ENCODE measurements at regions not wholly inside any gene's neighbourhood (a gene's known extent, or its start where the extent isn't known, plus 50 kb on each side); places are given as distances from the start of the nearest gene placed in this dataset.

- no peak overlapping the region for H3K4me3 ChIP-seq (ENCODE audit: low read depth, low read length)
- no peak for DNase-seq (ENCODE audit: low read depth)
- no peak for TF ChIP-seq CTCF (IDR thresholded peaks at IDR 0.05; ENCODE audit: low read depth, low read length, missing control alignments)
These were observed 1284.9 kb upstream of the LRRTM1 start for GRCh38 chr2:81589406-81589805.

GRCh38 chr2:81583311-81584108 is 1279.0 kb upstream of the LRRTM1 start:
- no peak for TF ChIP-seq CTCF (IDR thresholded peaks at IDR 0.05; ENCODE audit: low read depth, low read length, missing control alignments)
- DNase-seq (ENCODE audit: low read depth): no peak
- H3K4me3 ChIP-seq (ENCODE audit: low read depth, low read length): no peak overlapping the region

- TF ChIP-seq CTCF (IDR thresholded peaks at IDR 0.05; ENCODE audit: low read depth, low read length, missing control alignments): no peak
- H3K4me3 ChIP-seq (ENCODE audit: low read depth, low read length): no peak overlapping the region
- DNase-seq (ENCODE audit: low read depth): no peak
These were observed 1272.2 kb upstream of the LRRTM1 start for GRCh38 chr2:81576713-81577112.

- DNase-seq (ENCODE audit: low read depth): no peak
- TF ChIP-seq CTCF (IDR thresholded peaks at IDR 0.05; ENCODE audit: low read depth, low read length, missing control alignments): no peak
These were observed 1246.6 kb upstream of the LRRTM1 start for GRCh38 chr2:81551040-81551634.

GRCh38 chr2:81550277-81550676 is 1245.7 kb upstream of the LRRTM1 start:
- no peak for TF ChIP-seq CTCF (IDR thresholded peaks at IDR 0.05; ENCODE audit: low read depth, low read length, missing control alignments)
- no peak overlapping the region for H3K4me3 ChIP-seq (ENCODE audit: low read depth, low read length)
- no peak for DNase-seq (ENCODE audit: low read depth)

More at GRCh38 chr2:81551040-81551634, 1246.6 kb upstream of the LRRTM1 start:
- no peak overlapping the region for H3K4me3 ChIP-seq (ENCODE audit: low read depth, low read length)

GRCh38 chr2:81549646-81550045 is 1245.1 kb upstream of the LRRTM1 start:
- no peak for TF ChIP-seq CTCF (IDR thresholded peaks at IDR 0.05; ENCODE audit: low read depth, low read length, missing control alignments)
- no peak overlapping the region for H3K4me3 ChIP-seq (ENCODE audit: low read depth, low read length)
- DNase-seq (ENCODE audit: low read depth): no peak
